ENCODE measurements at regions not wholly inside any gene's neighbourhood (a gene's known extent, or its start where the extent isn't known, plus 50 kb on each side); places are given as distances from the start of the nearest gene placed in this dataset.

GRCh38 chr1:235917267-235917811, 50.6 kb upstream of the LYST start (continued):
- TF ChIP-seq MEF2B (IDR thresholded peaks at IDR 0.05; ENCODE audit: partially characterized antibody, poor library complexity, severe bottlenecking) (peak; percentile 25), NFIC (IDR thresholded peaks at IDR 0.05; ENCODE audit: low read depth, low read length) (peak; percentile 52; the same call in 1 of the 2 replicates), SMARCA5 (IDR thresholded peaks at IDR 0.05) (peak; percentile 88), DPF2 (IDR thresholded peaks at IDR 0.05) (peak; percentile 64), IRF4 (IDR thresholded peaks at IDR 0.05; ENCODE audit: low read depth, low read length) (no peak), PRDM15 (CRISPR knock-in tag; IDR thresholded peaks at IDR 0.05) (no peak), CHD1 (IDR thresholded peaks at IDR 0.05; ENCODE audit: low read depth, low read length) (no peak), ZNF207 (IDR thresholded peaks at IDR 0.05; ENCODE audit: borderline replicate concordance) (0 out of 2 replicates have a peak, but pooled peaks have one; percentile 38), ETV6 (conservative IDR thresholded peaks at IDR 0.05 in 1 of 2, IDR thresholded peaks at IDR 0.05 in 1 of 2; ENCODE audit: borderline replicate concordance in 1 of 2, low read depth in 1 of 2) (peak in 1 of 2 experiments; percentile 34; a peak in 1 of 4 replicates), FOXK2 (IDR thresholded peaks at IDR 0.05) (no peak), SREBF2 (IDR thresholded peaks at IDR 0.05; ENCODE audit: low read length) (no peak), MTA3 (IDR thresholded peaks at IDR 0.05; ENCODE audit: borderline replicate concordance, low read length) (no peak), SMAD1 (IDR thresholded peaks at IDR 0.05; ENCODE audit: low read depth, partially characterized antibody) (peak; percentile 61), HSF1 (IDR thresholded peaks at IDR 0.05; ENCODE audit: low read depth, low read length) (no peak), ZNF687 (IDR thresholded peaks at IDR 0.05) (peak; percentile 79), BHLHE40 (IDR thresholded peaks at IDR 0.05; ENCODE audit: borderline replicate concordance in 1 of 2, low read depth in 2 of 2, low read length in 1 of 2) (peak; percentile 17 to 35; a peak in 1 of 4 replicates), CREB1 (IDR thresholded peaks at IDR 0.05; ENCODE audit: low read depth) (0 out of 2 replicates have a peak, but pooled peaks have one; percentile 16), STAT3 (IDR thresholded peaks at IDR 0.05; ENCODE audit: low read depth, low read length) (no peak), SREBF1 (IDR thresholded peaks at IDR 0.05; ENCODE audit: low read length) (no peak), NR2C1 (IDR thresholded peaks at IDR 0.05) (no peak), EED (IDR thresholded peaks at IDR 0.05; ENCODE audit: low read depth) (peak; percentile 65; the same call in 1 of the 2 replicates), IKZF1 (conservative IDR thresholded peaks at IDR 0.05) (peak; percentile 56), MTA2 (IDR thresholded peaks at IDR 0.05; ENCODE audit: low read depth) (peak; percentile 53; the same call in 1 of the 2 replicates)
